ENCODE measurements at regions not wholly inside any gene's neighbourhood (a gene's known extent, or its start where the extent isn't known, plus 50 kb on each side); places are given as distances from the start of the nearest gene placed in this dataset.

GRCh38 chr9:88723751-88724150 is 188.8 kb downstream of the NXNL2 start:
- Histone ChIP-seq H3K27ac (ENCODE audit: low read depth, low read length) (no peak overlapping the region), H3K4me3 (ENCODE audit: low read depth in 1 of 5, low read length in 5 of 5) (no peak overlapping the region), H3K36me3 (ENCODE audit: control insufficient read depth in 5 of 5, insufficient read depth in 5 of 5, low read length in 5 of 5) (no peaks in the 10 kb centered on the region), H3K9me3 (ENCODE audit: control insufficient read depth in 5 of 5, low read length in 5 of 5) (no peaks in the 10 kb centered on the region), H3K9ac (ENCODE audit: low read length in 5 of 5) (no peak overlapping the region), H3K27me3 (ENCODE audit: control insufficient read depth in 5 of 5, insufficient read depth in 4 of 5, low read length in 5 of 5) (peaks cover 0 to 3% (median 0%) of the 10 kb centered on the region in 5 donors), H3K4me1 (ENCODE audit: control insufficient read depth in 5 of 5, insufficient read depth in 5 of 5, low read length in 5 of 5) (no peaks in the 10 kb centered on the region)

GRCh38 chr9:88724331-88724730 is 189.4 kb downstream of the NXNL2 start:
- Histone ChIP-seq H3K4me3 (ENCODE audit: low read depth in 1 of 5, low read length in 5 of 5) (no peak overlapping the region), H3K9ac (ENCODE audit: low read length in 5 of 5) (no peak overlapping the region), H3K36me3 (ENCODE audit: control insufficient read depth in 5 of 5, insufficient read depth in 5 of 5, low read length in 5 of 5) (no peaks in the 10 kb centered on the region), H3K4me1 (ENCODE audit: control insufficient read depth in 5 of 5, insufficient read depth in 5 of 5, low read length in 5 of 5) (no peaks in the 10 kb centered on the region), H3K27me3 (ENCODE audit: control insufficient read depth in 5 of 5, insufficient read depth in 4 of 5, low read length in 5 of 5) (peaks cover 0 to 3% (median 0%) of the 10 kb centered on the region in 5 donors), H3K27ac (ENCODE audit: low read depth, low read length) (no peak overlapping the region), H3K9me3 (ENCODE audit: control insufficient read depth in 5 of 5, low read length in 5 of 5) (no peaks in the 10 kb centered on the region)

- no peaks in the 10 kb centered on the region for H3K4me1 ChIP-seq (ENCODE audit: control insufficient read depth in 5 of 5, insufficient read depth in 5 of 5, low read length in 5 of 5)
Observed at GRCh38 chr9:88725300-88726019, 190.5 kb downstream of the NXNL2 start.

GRCh38 chr9:88726803-88727202 is 191.8 kb downstream of the NXNL2 start:
- Histone ChIP-seq H3K27me3 (ENCODE audit: control insufficient read depth in 5 of 5, insufficient read depth in 4 of 5, low read length in 5 of 5) (peaks cover 0 to 3% (median 0%) of the 10 kb centered on the region in 5 donors), H3K9me3 (ENCODE audit: control insufficient read depth in 5 of 5, low read length in 5 of 5) (no peaks in the 10 kb centered on the region), H3K9ac (ENCODE audit: low read length in 5 of 5) (no peak overlapping the region)

More at GRCh38 chr9:88725300-88726019, 190.5 kb downstream of the NXNL2 start:
- no peak overlapping the region for H3K4me3 ChIP-seq (ENCODE audit: low read depth in 1 of 5, low read length in 5 of 5)
- H3K9ac ChIP-seq (ENCODE audit: low read length in 5 of 5), result no peak overlapping the region
- H3K27me3 ChIP-seq (ENCODE audit: control insufficient read depth in 5 of 5, insufficient read depth in 4 of 5, low read length in 5 of 5), result peaks cover 0 to 3% (median 0%) of the 10 kb centered on the region in 5 donors
- H3K9me3 ChIP-seq (ENCODE audit: control insufficient read depth in 5 of 5, low read length in 5 of 5), result no peaks in the 10 kb centered on the region
- H3K36me3 ChIP-seq (ENCODE audit: control insufficient read depth in 5 of 5, insufficient read depth in 5 of 5, low read length in 5 of 5), result no peaks in the 10 kb centered on the region
- no peak overlapping the region for H3K27ac ChIP-seq (ENCODE audit: low read depth, low read length)

GRCh38 chr9:88730780-88731179 is 195.8 kb downstream of the NXNL2 start:
- no peak overlapping the region for H3K9ac ChIP-seq (ENCODE audit: low read length in 5 of 5)

More at GRCh38 chr9:88726803-88727202, 191.8 kb downstream of the NXNL2 start:
- Histone ChIP-seq H3K27ac (ENCODE audit: low read depth, low read length) (no peak overlapping the region), H3K4me3 (ENCODE audit: low read depth in 1 of 5, low read length in 5 of 5) (no peak overlapping the region), H3K4me1 (ENCODE audit: control insufficient read depth in 5 of 5, insufficient read depth in 5 of 5, low read length in 5 of 5) (peaks cover 0 to 4% (median 3%) of the 10 kb centered on the region in 5 donors), H3K36me3 (ENCODE audit: control insufficient read depth in 5 of 5, insufficient read depth in 5 of 5, low read length in 5 of 5) (no peaks in the 10 kb centered on the region)

GRCh38 chr9:88732128-88732527 is 197.2 kb downstream of the NXNL2 start:
- no peaks in the 10 kb centered on the region for H3K36me3 ChIP-seq (ENCODE audit: control insufficient read depth in 5 of 5, insufficient read depth in 5 of 5, low read length in 5 of 5)
- H3K4me1 ChIP-seq (ENCODE audit: control insufficient read depth in 5 of 5, insufficient read depth in 5 of 5, low read length in 5 of 5), result peaks cover 2 to 26% (median 22%) of the 10 kb centered on the region in 5 donors
- no peak overlapping the region for H3K4me3 ChIP-seq (ENCODE audit: low read depth in 1 of 5, low read length in 5 of 5)
- no peaks in the 10 kb centered on the region for H3K9me3 ChIP-seq (ENCODE audit: control insufficient read depth in 5 of 5, low read length in 5 of 5)
- peak overlapping the region; percentile 39 for H3K27ac ChIP-seq (ENCODE audit: low read depth, low read length)
- no peaks in the 10 kb centered on the region for H3K27me3 ChIP-seq (ENCODE audit: control insufficient read depth in 5 of 5, insufficient read depth in 4 of 5, low read length in 5 of 5)
- no peak overlapping the region for H3K9ac ChIP-seq (ENCODE audit: low read length in 5 of 5)

More at GRCh38 chr9:88730780-88731179, 195.8 kb downstream of the NXNL2 start:
- no peaks in the 10 kb centered on the region for H3K9me3 ChIP-seq (ENCODE audit: control insufficient read depth in 5 of 5, low read length in 5 of 5)
- H3K4me1 ChIP-seq (ENCODE audit: control insufficient read depth in 5 of 5, insufficient read depth in 5 of 5, low read length in 5 of 5), result peaks cover 2 to 26% (median 22%) of the 10 kb centered on the region in 5 donors
- H3K27me3 ChIP-seq (ENCODE audit: control insufficient read depth in 5 of 5, insufficient read depth in 4 of 5, low read length in 5 of 5), result no peaks in the 10 kb centered on the region
- no peak overlapping the region for H3K4me3 ChIP-seq (ENCODE audit: low read depth in 1 of 5, low read length in 5 of 5)
- H3K36me3 ChIP-seq (ENCODE audit: control insufficient read depth in 5 of 5, insufficient read depth in 5 of 5, low read length in 5 of 5), result no peaks in the 10 kb centered on the region
- no peak overlapping the region for H3K27ac ChIP-seq (ENCODE audit: low read depth, low read length)

- Histone ChIP-seq H3K27ac (ENCODE audit: low read depth, low read length) (peak overlapping the region; percentile 39), H3K4me3 (ENCODE audit: low read depth in 1 of 5, low read length in 5 of 5) (no peak overlapping the region), H3K9ac (ENCODE audit: low read length in 5 of 5) (no peak overlapping the region), H3K9me3 (ENCODE audit: control insufficient read depth in 5 of 5, low read length in 5 of 5) (no peaks in the 10 kb centered on the region), H3K4me1 (ENCODE audit: control insufficient read depth in 5 of 5, insufficient read depth in 5 of 5, low read length in 5 of 5) (peaks cover 2 to 26% (median 22%) of the 10 kb centered on the region in 5 donors), H3K36me3 (ENCODE audit: control insufficient read depth in 5 of 5, insufficient read depth in 5 of 5, low read length in 5 of 5) (no peaks in the 10 kb centered on the region), H3K27me3 (ENCODE audit: control insufficient read depth in 5 of 5, insufficient read depth in 4 of 5, low read length in 5 of 5) (no peaks in the 10 kb centered on the region)
Observed at GRCh38 chr9:88733651-88734421, 198.9 kb downstream of the NXNL2 start.

- Histone ChIP-seq H3K4me1 (ENCODE audit: control insufficient read depth in 5 of 5, insufficient read depth in 5 of 5, low read length in 5 of 5) (peaks cover 2 to 26% (median 22%) of the 10 kb centered on the region in 5 donors), H3K9me3 (ENCODE audit: control insufficient read depth in 5 of 5, low read length in 5 of 5) (no peaks in the 10 kb centered on the region), H3K36me3 (ENCODE audit: control insufficient read depth in 5 of 5, insufficient read depth in 5 of 5, low read length in 5 of 5) (no peaks in the 10 kb centered on the region), H3K9ac (ENCODE audit: low read length in 5 of 5) (peak overlapping the region in 1 of 5 donors; percentile 20), H3K27ac (ENCODE audit: low read depth, low read length) (peak overlapping the region; percentile 39), H3K4me3 (ENCODE audit: low read depth in 1 of 5, low read length in 5 of 5) (no peak overlapping the region), H3K27me3 (ENCODE audit: control insufficient read depth in 5 of 5, insufficient read depth in 4 of 5, low read length in 5 of 5) (no peaks in the 10 kb centered on the region)
Observed at GRCh38 chr9:88734527-88734926, 199.5 kb downstream of the NXNL2 start.

- no peaks in the 10 kb centered on the region for H3K36me3 ChIP-seq (ENCODE audit: control insufficient read depth in 5 of 5, insufficient read depth in 5 of 5, low read length in 5 of 5)
- no peak overlapping the region for H3K9ac ChIP-seq (ENCODE audit: low read length in 5 of 5)
- H3K4me1 ChIP-seq (ENCODE audit: control insufficient read depth in 5 of 5, insufficient read depth in 5 of 5, low read length in 5 of 5), result peaks cover 2 to 26% (median 22%) of the 10 kb centered on the region in 5 donors
- no peaks in the 10 kb centered on the region for H3K27me3 ChIP-seq (ENCODE audit: control insufficient read depth in 5 of 5, insufficient read depth in 4 of 5, low read length in 5 of 5)
- H3K9me3 ChIP-seq (ENCODE audit: control insufficient read depth in 5 of 5, low read length in 5 of 5), result peaks cover 0 to 3% (median 2%) of the 10 kb centered on the region in 5 donors
- no peak overlapping the region for H3K4me3 ChIP-seq (ENCODE audit: low read depth in 1 of 5, low read length in 5 of 5)
- no peak overlapping the region for H3K27ac ChIP-seq (ENCODE audit: low read depth, low read length)
Observed at GRCh38 chr9:88736136-88736637, 201.2 kb downstream of the NXNL2 start.

GRCh38 chr9:88737031-88737430 is 202.1 kb downstream of the NXNL2 start:
- peaks cover 0 to 6% (median 4%) of the 10 kb centered on the region in 5 donors for H3K9me3 ChIP-seq (ENCODE audit: control insufficient read depth in 5 of 5, low read length in 5 of 5)
- H3K9ac ChIP-seq (ENCODE audit: low read length in 5 of 5), result no peak overlapping the region
- no peaks in the 10 kb centered on the region for H3K27me3 ChIP-seq (ENCODE audit: control insufficient read depth in 5 of 5, insufficient read depth in 4 of 5, low read length in 5 of 5)
- H3K4me1 ChIP-seq (ENCODE audit: control insufficient read depth in 5 of 5, insufficient read depth in 5 of 5, low read length in 5 of 5), result peaks cover 2 to 21% (median 18%) of the 10 kb centered on the region in 5 donors
- H3K4me3 ChIP-seq (ENCODE audit: low read depth in 1 of 5, low read length in 5 of 5), result no peak overlapping the region
- H3K36me3 ChIP-seq (ENCODE audit: control insufficient read depth in 5 of 5, insufficient read depth in 5 of 5, low read length in 5 of 5), result no peaks in the 10 kb centered on the region
- no peak overlapping the region for H3K27ac ChIP-seq (ENCODE audit: low read depth, low read length)

Measured in subcutaneous abdominal adipose tissue (tissue), 5 donors.